NCI-H146 (cell line): ENCODE measurements at regions not wholly inside any gene's neighbourhood (a gene's known extent, or its start where the extent isn't known, plus 50 kb on each side); places are given as distances from the start of the nearest gene placed in this dataset.

Experiments
- DNase-seq: peaks from one replicate; lab custom pipeline; 2025; lab: John Stamatoyannopoulos, UW

DNA sequence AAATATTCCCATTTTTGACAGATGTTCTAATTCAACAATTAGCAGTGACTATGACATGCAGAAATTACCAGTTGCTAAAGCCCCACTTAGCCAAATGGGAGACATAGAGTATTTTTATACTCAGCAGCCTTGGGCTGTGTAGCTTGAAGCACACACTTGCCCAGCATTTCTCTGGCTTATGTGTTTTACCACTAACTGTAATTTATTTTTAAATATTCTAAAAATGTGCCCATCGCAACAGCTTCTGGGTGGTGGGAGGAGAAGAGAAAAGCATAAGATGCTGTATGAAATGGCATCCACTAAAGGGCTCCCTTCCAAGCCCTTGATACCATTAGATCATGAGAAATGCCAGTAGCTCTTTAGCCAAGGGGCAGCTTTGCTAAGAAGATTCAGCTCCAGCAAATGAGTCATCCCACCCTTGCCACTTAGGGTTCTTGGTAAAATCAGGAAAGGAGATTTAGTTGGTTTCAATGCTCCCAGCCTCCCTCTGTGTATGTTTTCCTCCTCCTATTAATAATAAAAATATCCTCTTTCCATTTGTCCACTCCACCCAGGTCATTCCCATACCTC lies 462.7 kb upstream of the DEPDC1 start:
- DNase-seq: no peak

DNA sequence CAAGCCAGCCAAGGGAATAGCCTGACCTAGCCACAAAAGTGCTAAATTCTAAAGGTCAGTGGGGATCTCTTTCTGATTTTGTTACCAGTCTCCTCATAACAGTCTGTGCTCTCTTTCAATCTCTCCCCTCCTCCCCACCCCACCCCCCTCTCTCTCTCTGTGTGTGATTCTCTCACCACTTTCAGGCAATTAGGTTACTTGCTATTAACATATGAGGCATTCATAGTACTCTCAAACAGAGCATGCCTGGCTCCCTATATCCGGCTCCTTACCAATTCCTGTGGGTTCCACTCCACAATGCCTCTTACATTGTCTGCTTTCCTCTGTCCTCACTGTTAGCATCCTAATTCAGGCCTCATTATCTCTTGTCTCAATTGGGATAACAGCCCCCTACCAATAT lies 464.3 kb upstream of the DEPDC1 start:
- DNase-seq: no peak

DNA sequence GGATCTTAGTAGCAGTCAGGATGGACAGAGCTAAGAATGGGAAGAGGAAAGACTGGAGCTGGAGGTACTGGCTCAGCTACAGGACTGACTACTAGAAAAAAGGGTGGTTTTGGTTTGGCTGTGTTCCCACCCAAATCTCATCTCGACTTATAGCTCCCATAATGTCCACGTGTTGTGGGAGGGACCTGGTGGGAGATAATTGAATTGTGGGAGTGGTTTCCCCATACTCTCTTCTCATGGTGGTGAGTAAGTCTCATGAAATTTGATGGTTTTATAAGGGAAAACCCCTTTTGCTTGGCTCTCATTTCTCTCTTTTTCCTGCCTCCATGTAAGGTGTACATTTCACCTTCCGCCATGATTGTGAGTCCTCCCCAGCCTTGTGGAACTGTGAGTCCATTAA lies 466.5 kb upstream of the DEPDC1 start:
- no peak for DNase-seq

DNA sequence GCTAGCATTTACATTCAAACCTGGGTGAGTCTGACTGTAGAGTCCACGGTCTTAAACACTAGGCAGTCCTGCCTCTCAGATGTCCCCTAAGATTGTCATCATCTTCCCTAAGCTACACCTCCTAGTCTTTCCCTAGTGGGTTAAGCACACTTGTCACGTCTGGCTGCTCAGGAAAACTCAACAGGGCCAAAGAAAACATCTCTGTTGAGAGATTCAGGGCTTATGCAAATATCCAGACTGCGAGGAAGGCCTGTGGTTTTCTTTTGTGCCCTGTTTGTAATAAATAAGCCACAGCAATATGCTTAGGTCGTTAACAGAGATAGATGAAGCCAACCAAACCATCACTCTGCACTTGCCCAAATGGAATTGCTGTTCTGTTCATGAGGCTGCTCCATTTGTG lies 472.6 kb upstream of the DEPDC1 start:
- DNase-seq: no peak

DNA sequence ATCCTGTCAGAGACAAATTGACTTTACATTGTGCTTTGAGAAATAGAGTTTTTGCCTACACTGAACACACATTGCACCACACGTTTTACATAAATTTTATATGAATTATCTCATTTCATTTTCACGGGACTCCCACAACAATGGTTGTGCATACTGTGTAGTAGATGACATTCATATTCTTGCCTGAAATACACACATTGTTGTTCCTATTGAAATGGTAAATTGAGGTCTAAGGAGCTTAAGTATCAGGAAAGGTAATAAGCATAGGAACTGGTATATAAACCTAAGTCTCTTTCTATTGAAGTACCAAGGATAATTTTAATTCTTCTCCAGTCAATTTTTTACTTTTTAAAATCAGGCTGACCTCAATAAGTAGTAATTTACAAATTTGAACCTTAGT lies 473.7 kb upstream of the DEPDC1 start:
- DNase-seq: no peak

DNA sequence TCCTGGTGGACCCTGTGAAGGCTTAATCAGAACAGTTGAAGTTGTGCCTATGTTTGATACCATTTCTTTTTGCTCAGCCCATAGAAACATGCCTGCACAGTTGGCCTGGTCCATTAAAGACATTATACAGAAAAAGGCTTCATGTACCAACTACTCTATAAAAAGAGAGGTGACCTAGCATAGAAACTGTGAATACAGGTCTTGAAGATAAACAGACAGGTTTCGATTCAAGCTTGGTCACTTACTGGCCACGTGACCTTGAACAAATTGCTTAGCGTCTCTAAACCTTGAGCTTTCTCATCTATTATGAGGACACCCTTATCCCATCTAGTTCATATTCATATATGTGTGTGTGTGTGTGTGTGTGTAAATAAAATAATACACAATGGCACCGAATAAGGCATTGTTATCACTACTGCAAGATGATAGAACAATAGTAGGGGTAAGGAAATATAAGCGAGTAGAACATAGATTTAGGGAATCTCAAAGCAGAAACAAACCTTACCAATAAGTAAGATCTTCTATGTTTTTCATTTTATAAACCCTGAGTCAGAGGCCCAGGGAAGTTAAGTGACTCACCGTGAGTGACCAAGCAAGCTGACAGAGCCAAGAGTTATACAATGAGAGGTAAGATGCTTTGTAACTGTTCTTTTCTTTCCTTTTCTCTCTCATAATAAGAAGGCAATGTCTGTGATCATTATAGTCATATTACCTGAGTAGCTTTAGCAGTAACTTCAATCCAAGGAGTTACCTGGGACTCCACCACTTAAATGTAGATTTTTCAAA lies 476.8 kb upstream of the DEPDC1 start:
- DNase-seq: no peak

DNA sequence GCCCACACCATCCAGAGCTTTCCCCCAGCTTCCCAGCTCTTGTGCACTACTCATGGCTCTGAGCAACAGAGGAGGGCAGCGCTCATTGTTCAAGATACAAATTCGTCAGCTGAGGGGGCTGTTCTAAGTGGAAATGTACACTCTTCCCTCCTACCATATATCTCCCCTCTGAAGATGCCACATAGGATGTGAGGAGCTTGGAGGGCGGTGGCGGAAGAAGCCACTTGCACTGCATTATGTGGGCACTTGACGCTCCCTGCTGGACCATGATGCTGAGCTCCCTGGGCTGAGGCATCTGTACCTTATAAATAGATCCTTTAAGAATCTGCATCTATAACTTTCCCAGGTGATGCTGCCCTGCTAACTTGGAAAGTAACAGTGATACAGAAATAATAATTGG lies 477.6 kb upstream of the DEPDC1 start:
- no peak for DNase-seq

DNA sequence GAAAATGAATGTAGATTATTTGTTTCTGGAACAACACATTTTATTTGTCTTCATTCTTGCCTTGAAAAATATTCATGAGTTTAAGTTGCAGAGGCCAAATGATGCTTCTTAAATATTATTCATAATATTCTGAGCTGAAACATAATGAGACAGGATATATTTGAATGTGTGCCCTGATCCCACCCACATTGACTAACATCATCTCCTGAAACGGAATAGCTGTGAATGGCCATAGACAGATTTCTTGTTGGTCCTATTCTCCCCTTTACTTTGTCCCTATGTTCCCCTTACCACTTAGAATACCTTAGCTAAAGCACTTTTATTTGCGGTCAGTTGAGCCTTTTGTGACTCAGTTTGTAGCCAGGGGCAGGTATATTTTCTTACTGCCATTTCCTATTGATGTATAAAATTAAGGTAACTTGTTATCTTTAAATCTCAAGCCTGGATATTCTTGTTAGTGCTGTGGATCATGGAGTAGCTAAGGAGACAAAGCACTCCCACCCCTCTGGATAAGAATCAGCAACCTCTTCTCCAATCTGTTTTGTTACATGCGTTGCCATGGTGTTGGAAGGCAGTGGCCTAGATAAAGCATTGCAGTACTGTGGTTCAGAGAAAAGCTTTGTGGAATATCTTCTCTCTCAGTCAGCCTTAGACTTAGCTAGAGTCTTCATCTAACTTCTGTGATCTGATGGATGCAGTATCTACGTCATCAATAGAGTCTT lies 478.5 kb upstream of the DEPDC1 start:
- DNase-seq: no peak

DNA sequence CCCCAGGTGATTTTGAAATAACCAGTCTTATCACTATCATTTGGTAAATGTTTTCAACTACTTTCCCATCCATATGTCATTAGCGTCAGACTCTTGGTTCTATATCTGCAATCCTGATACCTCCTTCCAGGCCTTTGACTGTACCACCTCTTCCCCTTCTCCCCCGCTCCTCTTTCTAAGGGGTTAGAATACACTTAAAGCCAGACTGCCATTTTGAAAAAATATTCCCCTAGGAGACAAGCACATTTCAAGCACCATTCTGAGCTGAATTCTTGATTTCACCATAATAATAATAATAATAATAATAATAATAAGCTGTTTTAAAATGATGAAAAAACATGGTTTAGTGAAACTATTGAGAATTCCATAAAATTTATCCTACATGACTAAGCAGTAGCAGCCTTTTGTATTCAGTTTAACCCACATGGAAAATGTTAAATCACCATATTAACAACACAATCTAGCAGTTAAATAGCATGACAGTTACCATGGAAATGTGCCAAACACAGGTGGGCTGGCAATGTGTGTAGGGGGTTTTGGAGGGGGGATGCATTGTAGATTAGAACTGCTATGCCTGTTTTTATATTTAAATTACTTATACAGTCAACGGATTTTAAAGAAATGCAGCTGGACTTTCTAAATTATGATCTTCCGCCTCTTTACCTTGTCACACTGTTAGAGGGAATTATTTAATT lies 480.2 kb upstream of the DEPDC1 start:
- no peak for DNase-seq

DNA sequence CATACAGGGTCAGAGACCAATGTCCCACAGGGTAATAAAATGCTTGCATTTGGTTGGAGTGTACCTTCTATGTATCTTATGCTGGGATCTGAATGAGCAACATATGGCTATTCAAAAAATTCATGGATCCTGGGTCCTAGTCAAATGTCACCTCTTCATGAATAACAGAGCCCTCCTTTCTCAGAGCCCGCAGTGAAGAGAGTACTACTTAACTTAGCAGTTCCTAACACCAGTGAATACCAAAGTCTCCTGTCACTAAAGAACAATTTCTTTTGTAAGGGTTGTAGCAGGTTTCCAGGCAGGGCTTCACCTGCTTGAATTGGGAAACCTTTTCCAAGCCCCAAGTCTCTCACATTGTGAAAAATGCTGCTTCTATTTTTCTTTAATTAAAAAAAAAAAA lies 483.0 kb upstream of the DEPDC1 start:
- no peak for DNase-seq

DNA sequence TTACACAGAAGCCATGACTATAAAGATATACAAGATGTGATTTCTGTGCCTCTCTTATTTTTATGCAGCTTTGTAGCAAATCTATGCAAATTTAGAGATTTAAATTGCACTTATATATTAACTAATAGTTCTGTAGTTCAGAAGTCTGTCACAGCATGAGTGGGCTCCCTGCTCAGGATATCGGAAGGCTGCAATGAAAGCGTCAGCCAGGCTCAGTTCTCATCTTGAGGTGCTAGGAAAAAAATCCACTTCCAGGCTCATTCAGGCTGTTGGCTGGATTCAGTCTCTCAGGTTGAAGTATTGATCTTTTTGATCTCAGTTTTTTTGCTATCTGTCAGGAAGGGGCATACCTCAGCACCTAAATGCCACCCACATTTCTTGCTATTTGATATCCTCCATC lies 487.4 kb upstream of the DEPDC1 start:
- no peak for DNase-seq

DNA sequence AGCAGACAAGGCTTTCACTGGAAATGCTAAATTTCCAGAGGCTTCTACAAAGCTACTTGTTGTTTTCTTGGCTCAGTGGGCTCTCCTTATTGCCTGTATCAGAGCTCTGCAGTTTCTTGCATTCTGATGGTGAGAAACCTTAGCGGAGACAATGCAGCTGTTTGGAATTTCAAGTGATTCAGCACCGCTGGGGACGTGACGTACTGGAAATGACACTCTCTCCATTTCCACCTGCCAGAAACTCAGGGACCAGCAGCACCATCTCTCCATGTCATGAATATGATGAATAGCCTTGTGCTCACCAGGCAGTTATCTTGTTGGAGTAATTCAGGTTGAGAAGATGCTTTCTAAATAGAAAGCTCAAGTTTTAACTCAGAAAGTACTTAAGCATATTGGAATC lies 497.2 kb upstream of the DEPDC1 start:
- no peak for DNase-seq

DNA sequence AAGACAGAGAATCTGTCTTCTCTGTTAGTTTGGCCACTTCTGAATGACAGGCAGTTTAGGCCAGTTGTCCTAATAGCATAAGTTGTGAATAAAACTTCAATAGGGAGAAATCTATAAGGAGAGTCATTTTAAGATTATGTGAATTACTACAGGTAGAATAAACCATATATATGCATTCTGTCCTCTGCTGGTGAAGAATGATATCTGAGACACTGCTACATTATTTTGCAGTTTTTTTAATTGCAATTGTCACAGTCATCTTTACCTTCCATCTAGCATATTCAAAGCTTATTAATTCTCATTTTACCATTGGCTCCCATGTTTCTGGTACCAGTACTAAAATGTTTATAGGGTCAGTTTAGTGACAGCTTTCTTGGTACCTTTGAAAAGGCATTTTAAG lies 519.6 kb upstream of the DEPDC1 start:
- DNase-seq: no peak

DNA sequence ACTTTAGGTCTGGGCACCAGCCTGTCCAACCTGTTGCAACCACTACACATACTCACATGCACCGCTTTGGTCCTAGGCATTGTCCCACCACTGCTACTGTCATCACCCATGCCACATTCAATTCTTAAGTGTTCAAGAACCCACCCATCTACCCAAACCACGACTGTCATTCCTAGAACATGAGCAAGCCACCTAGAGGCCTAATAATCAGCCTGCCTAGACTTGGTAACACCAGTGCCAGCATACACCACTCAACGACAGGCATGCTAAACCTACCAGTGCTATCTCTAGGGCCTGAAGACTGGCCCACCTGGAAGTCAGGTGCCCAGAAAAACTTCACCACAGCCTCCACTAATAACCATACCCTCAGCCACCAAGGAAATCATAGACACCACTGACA lies 532.8 kb upstream of the DEPDC1 start:
- no peak for DNase-seq

DNA sequence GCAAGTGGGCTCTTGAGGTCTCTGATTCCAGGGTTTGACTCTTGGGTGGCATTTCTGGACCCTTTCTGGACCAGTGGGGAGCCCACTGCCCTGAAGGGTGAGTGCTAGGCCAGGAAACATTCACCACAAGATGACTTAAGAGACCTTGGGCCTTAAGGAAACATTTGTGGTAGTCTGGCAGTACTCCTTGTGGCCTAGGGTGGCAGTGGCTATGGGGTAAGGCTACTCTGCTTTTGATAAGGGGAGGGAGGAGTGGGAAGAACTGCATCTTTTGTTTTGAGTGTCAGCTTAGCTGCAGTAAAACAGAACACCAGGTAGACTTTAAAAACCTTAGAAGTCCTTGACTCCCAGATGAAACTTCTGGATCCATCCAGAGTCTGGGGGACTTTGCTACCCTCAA lies 529.3 kb upstream of the LRRC7 start:
- DNase-seq: no peak

DNA sequence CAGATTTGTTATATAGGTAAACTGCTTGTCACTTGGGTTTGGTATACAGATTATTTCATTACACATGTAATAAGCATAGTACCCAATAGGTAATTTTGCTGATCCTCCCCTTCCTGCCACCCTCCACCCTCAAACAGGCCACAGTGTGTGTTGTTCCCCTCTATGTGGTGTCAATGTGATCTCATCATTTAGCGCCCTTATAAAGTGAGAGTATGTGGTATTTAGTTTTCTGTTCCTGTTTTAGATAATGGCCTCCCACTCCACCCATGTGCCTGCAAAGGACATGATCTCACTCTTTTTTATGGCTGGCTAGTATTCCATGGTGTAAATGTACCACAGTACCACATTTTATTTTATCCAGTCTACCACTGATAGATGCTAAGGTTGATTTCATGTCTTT lies 522.1 kb upstream of the LRRC7 start:
- DNase-seq: no peak

DNA sequence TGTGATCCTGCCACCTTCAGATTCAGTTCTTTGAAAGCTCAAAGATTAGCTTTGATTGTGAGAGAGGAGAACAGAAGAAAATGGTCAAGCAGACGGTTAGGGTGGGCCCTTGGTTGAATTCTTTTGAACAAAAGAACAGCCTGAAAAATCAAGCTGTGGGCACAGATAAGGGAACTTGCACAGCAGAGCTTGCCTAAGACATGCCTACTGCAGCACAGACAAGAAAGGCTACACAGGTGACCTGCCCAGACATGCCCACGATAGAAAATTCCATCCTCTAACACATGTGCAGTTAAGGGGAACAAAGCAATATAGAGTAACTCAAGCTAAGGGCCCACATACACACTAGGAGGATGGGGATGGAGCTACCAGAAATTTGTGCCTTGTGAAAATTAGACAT lies 512.5 kb upstream of the LRRC7 start:
- DNase-seq: no peak

DNA sequence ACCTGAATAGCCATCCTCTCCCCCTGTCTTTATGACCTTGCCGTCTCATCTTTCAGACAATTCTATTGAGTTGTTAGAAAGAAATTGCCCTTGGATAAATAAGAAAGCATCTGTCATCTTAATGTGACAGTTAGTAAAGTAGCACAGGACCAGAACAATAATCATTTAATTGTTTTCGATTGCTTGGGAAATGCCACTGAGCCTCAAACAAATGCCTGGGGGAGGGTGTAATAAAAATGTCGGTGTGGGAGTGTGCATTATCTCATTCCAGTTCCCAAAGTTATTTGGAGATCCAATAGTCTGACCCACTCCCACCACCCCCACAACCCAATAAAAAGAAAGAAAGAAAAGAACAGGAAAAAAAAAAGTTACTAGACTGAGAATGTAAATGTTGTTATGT lies 509.3 kb upstream of the LRRC7 start:
- DNase-seq: no peak

DNA sequence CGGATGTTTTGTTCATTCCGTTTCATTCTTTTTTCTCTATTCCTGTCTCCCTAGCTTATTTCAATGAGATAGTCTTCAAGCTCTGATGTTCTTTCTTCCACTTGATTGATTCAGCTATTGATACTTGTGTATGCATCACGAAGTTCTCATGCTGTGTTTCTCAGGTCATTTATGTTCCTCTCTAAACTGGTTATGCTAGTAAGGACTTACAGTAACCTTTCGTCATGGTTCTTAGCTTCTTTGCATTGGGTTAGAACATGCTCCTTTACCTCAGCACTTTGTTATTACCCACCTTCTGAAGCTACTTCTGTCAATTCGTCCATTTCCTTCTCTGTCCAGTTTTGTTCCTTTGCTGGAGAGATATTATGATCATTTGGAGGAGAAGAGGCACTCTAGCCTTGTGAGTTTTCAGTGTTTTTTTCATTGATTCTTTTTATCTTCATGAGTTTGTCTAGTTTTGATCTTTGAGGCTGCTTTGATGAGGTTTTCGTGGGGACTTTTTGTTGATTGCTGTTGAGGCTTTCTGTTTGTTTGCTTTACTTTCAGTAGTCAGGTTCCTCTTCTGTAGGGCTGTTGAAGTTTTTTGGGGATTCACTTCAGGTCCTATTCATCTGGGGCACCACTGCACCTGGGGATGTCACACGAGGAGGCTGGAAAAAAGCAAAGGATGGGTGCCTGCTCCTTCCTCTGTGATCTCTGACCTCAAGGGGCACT lies 496.9 kb upstream of the LRRC7 start:
- no peak for DNase-seq

DNA sequence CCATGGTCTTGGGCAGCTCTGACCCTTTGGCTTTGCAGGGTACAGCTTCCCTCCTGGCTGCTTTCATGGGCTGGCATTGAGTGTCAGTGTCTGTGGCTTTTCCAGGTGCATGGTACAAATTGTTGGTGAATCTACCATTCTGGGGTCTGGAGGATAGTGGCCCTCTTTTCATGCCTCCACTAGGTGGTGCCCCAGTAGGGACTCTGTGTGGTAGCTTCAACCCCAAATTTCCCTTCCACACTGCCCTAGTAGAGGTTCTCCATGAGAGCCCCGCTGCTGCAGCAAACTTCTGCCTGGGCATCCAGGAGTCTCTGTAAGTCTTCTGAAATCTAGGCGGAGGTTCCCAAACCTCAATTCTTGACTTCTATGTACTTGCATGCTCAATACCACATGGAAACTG lies 494.5 kb upstream of the LRRC7 start:
- no peak for DNase-seq

DNA sequence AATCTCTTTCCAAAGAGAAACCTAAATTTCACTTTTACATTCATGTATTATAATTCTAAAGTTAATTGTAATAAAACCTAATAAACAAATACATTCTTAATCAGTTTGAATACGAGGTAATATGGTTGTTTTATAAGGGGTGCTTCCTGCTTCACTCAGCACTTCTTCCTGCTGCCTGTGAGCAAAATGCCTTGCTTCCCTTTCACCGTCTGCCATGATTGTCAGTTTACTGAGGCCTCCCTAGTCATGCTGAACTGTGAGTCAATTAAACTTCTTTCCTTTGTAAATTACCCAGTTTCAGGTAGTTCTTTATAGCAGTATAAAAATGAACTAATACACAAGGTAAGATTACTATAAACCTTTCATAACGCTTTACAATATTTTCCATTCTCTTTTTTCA lies 491.1 kb upstream of the LRRC7 start:
- DNase-seq: no peak

DNA sequence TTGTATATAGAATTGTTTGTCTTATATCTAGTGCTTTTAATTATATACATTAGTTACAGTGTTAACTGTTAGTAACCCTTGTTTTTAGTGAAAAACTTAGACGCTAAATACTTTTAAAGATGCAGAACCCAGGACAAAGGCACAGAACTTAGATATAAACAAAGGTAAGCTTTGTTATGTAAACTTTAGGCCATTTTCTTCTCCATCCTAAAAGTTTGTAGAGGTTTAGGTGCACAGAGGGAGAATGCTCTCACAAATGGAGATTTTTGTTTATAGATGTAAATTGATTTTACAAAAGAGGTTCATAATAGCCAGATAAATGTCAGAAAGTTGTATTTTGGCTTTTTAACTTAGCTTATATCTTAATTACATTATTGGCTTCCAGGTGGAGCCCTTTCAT lies 490.5 kb upstream of the LRRC7 start:
- no peak for DNase-seq
